ENCODE measurements at regions not wholly inside any gene's neighbourhood (a gene's known extent, or its start where the extent isn't known, plus 50 kb on each side); places are given as distances from the start of the nearest gene placed in this dataset.

DNA sequence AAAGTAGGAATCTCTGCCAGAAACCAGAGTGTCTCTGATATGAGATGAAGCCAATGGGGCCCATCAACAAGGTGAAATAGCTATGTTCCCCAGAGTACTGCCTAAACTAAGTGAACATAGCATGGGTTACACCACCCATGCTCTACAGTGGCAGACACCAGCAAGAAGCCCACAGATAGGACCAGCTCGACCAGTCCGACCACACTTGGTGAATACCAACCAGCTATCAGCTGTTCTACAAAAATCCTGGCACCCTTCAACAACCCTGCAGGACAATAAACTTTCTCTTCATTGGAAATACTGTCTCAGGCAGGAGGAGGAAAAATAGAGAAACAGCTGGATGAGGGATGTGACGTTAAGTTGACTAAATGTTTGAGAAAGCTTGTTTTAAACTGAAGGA, 311.4 kb downstream of the EPM2A start:
- TF ChIP-seq POLR2A (IDR thresholded peaks at IDR 0.05; ENCODE audit: low read length) (no peak), GATA1 (IDR thresholded peaks at IDR 0.05; ENCODE audit: low read depth, low read length) (no peak)
